Smooth muscle cell (in vitro differentiated cells): ENCODE measurements at regions not wholly inside any gene's neighbourhood (a gene's known extent, or its start where the extent isn't known, plus 50 kb on each side); places are given as distances from the start of the nearest gene placed in this dataset.
A peak's percentile ranks its signal among the peaks of the same experiment; 100 is the strongest.

ENCODE experiments used
- DNase-seq: peaks from one replicate; lab custom pipeline; 2025; ENCODE audit not compliant: unreplicated experiment; lab: John Stamatoyannopoulos, UW
- H2AFZ ChIP-seq: fragments of 200-600 bp; sonication (generic); 2 replicates; pipeline ENCODE4 v1.6.0; 2016; ENCODE audit warnings: antibody characterized with exemption, low read depth, mild to moderate bottlenecking
- H3F3A ChIP-seq: fragments of 200-600 bp; sonication (generic); 2 replicates; pipeline ENCODE4 v1.6.0; 2017; ENCODE audit warnings: antibody characterized with exemption, low read depth
- H3K27ac ChIP-seq: fragments of 200-600 bp; sonication (generic); 2 replicates; pipeline ENCODE4 v1.5.1; 2016; ENCODE audit warnings: low read depth, mild to moderate bottlenecking
- H3K27me3 ChIP-seq: fragments of 200-600 bp; sonication (generic); 2 replicates; pipeline ENCODE4 v1.6.1; 2016; ENCODE audit warnings: low read depth, mild to moderate bottlenecking
- H3K36me3 ChIP-seq: fragments of 200-600 bp; sonication (generic); 2 replicates; pipeline ENCODE4 v1.5.1; 2016; ENCODE audit warnings: low read depth
- H3K4me1 ChIP-seq: fragments of 200-600 bp; sonication (generic); 2 replicates; pipeline ENCODE4 v1.5.1; 2016; ENCODE audit warnings: low read depth
- H3K4me2 ChIP-seq: fragments of 200-600 bp; sonication (generic); 2 replicates; pipeline ENCODE4 v1.6.0; 2016; ENCODE audit warnings: mild to moderate bottlenecking
- H3K4me3 ChIP-seq: fragments of 200-600 bp; sonication (generic); 2 replicates; pipeline ENCODE4 v1.5.1; 2016; ENCODE audit warnings: mild to moderate bottlenecking
- H3K79me2 ChIP-seq: fragments of 200-600 bp; sonication (generic); 2 replicates; pipeline ENCODE4 v1.6.0; 2016; ENCODE audit warnings: low read depth, mild to moderate bottlenecking
- H3K9ac ChIP-seq: fragments of 200-600 bp; sonication (generic); 2 replicates; pipeline ENCODE4 v1.6.0; 2016; ENCODE audit warnings: low read depth
- H3K9me3 ChIP-seq: fragments of 200-600 bp; sonication (generic); replicated peaks from 2 replicates; pipeline ENCODE4 v1.5.1; 2016; ENCODE audit warnings: low read depth
- H4K20me1 ChIP-seq: fragments of 200-600 bp; sonication (generic); 2 replicates; pipeline ENCODE4 v1.6.0; 2016; ENCODE audit warnings: low read depth
- CTCF ChIP-seq: fragments of 200-600 bp; sonication (generic); IDR thresholded peaks from 2 replicates; pipeline ENCODE4 v1.5.1; 2017; ENCODE audit warnings: borderline replicate concordance, mild to moderate bottlenecking, antibody characterized with exemption; ENCODE audit not compliant: insufficient read depth, poor library complexity, severe bottlenecking
- WGBS: methylation state at CpG from one replicate; pipeline ENCODE4 v1.1.7; 2016; ENCODE audit warnings: low lambda C conversion rate; 5-methylcytosine and 5-hydroxymethylcytosine counted together

- no peak overlapping the region for H3K4me2 ChIP-seq
- no peaks in the 10 kb centered on the region for H4K20me1 ChIP-seq
- no peaks in the 10 kb centered on the region for H3K27me3 ChIP-seq
- WGBS, result 96% methylated on average over 1 of the region's 1 CpG
- DNase-seq, result no peak
- H3F3A ChIP-seq, result no peaks in the 10 kb centered on the region
- H3K4me1 ChIP-seq, result no peaks in the 10 kb centered on the region
- H3K36me3 ChIP-seq, result no peaks in the 10 kb centered on the region
- no peak overlapping the region for H3K4me3 ChIP-seq
- H3K9ac ChIP-seq, result no peak overlapping the region
- TF ChIP-seq CTCF, result no peak
- peaks cover 11% of the 10 kb centered on the region for H3K9me3 ChIP-seq
- no peaks in the 10 kb centered on the region for H3K79me2 ChIP-seq
- H3K27ac ChIP-seq, result no peak overlapping the region
- no peak overlapping the region for H2AFZ ChIP-seq
These were observed 536.4 kb downstream of the RASEF start for GRCh38 chr9:82526577-82526976.

DNA sequence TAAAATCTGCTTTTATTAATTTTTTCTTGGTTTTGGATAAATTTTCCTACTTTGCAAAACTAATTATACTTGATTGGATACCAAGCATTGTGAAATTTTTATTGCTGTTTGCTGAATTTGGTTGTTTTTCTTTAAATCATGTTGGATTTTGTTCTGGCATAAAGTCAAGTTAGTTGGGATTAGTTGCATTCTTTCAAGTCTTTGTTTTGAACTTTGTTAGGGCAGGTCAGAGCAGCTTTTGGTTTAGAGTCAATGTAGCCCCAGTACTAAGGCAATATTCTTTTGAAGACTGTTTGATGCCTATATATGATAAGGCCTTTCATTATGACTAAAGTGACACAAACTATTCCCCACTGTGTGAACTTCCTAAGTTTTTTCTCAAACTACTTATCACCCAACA lies 531.1 kb downstream of the RASEF start:
- no peak overlapping the region for H2AFZ ChIP-seq
- no peaks in the 10 kb centered on the region for H3K4me1 ChIP-seq
- no peak for DNase-seq
- no peak overlapping the region for H3K4me2 ChIP-seq
- H3K27ac ChIP-seq, result no peak overlapping the region
- H3K36me3 ChIP-seq, result no peaks in the 10 kb centered on the region
- no peak for TF ChIP-seq CTCF
- peaks cover 11% of the 10 kb centered on the region for H3K9me3 ChIP-seq
- no peaks in the 10 kb centered on the region for H4K20me1 ChIP-seq
- H3F3A ChIP-seq, result no peaks in the 10 kb centered on the region
- no peak overlapping the region for H3K4me3 ChIP-seq
- no peaks in the 10 kb centered on the region for H3K79me2 ChIP-seq
- no peak overlapping the region for H3K9ac ChIP-seq
- H3K27me3 ChIP-seq, result no peaks in the 10 kb centered on the region

GRCh38 chr9:82532504-82533180 lies 530.3 kb downstream of the RASEF start:
- Histone ChIP-seq H3K36me3 (no peaks in the 10 kb centered on the region), H3K9ac (no peak overlapping the region), H2AFZ (no peak overlapping the region), H3K4me1 (no peaks in the 10 kb centered on the region), H3K27ac (no peak overlapping the region), H3K9me3 (peaks cover 6% of the 10 kb centered on the region), H3K4me3 (no peak overlapping the region), H4K20me1 (no peaks in the 10 kb centered on the region), H3K79me2 (no peaks in the 10 kb centered on the region), H3F3A (no peaks in the 10 kb centered on the region), H3K4me2 (no peak overlapping the region), H3K27me3 (no peaks in the 10 kb centered on the region)
- DNase-seq, result no peak
- 58% methylated on average over 2 of the region's 2 CpGs for WGBS
- peak; percentile 34 for TF ChIP-seq CTCF

DNA sequence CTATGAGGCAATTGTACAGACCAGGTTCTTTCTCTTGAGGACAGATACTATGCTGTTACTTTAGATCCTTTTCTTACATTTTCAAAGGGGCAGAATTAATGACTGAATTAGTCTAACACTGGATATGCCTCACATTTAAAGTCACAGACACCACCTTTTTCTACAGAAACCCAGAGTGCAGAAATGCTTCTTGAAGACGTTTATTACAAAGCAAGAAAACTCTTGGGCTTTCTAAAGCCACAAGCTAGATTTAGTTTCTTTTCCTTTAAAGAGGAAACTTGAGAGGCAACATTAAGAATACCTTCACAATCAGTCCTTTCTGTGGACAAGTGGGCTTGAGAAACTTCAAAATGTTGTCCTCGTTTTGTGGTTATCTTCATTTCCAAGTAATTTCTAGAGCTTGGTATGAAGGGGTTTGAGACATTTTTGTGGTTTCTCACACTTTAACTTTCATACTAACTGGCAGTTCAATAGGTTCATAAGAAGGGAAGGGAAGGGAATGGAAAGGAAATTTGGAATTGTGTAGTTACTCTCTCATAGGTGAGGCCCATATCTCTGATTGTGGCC lies 527.4 kb downstream of the RASEF start:
- no peak for TF ChIP-seq CTCF
- H3K27me3 ChIP-seq, result no peaks in the 10 kb centered on the region
- no peaks in the 10 kb centered on the region for H3K9me3 ChIP-seq
- 34% methylated on average over 2 of the region's 2 CpGs for WGBS
- no peaks in the 10 kb centered on the region for H3F3A ChIP-seq
- no peaks in the 10 kb centered on the region for H3K79me2 ChIP-seq
- no peaks in the 10 kb centered on the region for H4K20me1 ChIP-seq
- no peak overlapping the region for H3K4me3 ChIP-seq
- DNase-seq, result no peak
- no peaks in the 10 kb centered on the region for H3K36me3 ChIP-seq
- H3K4me2 ChIP-seq, result no peak overlapping the region
- H3K4me1 ChIP-seq, result no peaks in the 10 kb centered on the region
- no peak overlapping the region for H3K9ac ChIP-seq
- H2AFZ ChIP-seq, result no peak overlapping the region
- no peak overlapping the region for H3K27ac ChIP-seq
